CD4-positive, alpha-beta memory T cell (primary cell): ENCODE measurements at regions not wholly inside any gene's neighbourhood (a gene's known extent, or its start where the extent isn't known, plus 50 kb on each side); places are given as distances from the start of the nearest gene placed in this dataset.
"Not testable (repeated sequence)": the region's sequence is repeated elsewhere in the genome, so short reads cannot be mapped to it uniquely, and the experiment has no call there.

Experiments
- CTCF ChIA-PET: fragments of 350-600 bp; sonication (Branson Sonifier 250); formaldehyde crosslinking; loops from one replicate; lab custom pipeline; 2021; ENCODE audit warnings: inconsistent platforms; ENCODE audit not compliant: partially characterized antibody; lab: Charles Lee
- POLR2A ChIA-PET: fragments of 350-600 bp; sonication (Branson Sonifier 250); formaldehyde crosslinking; loops from one replicate; lab custom pipeline; 2021; ENCODE audit not compliant: partially characterized antibody; lab: Charles Lee
- DNase-seq, 5 donors: peaks; one replicate each; pipeline versions ENCODE4 v3.0.0 to v3.0.0-alpha.2; 2020 to 2022; ENCODE audit warnings: mixed read lengths in 1 of 5
- H3K27ac ChIP-seq: one replicate; pipeline ENCODE4 v1.7.0; 2013; ENCODE audit warnings: low read depth, low read length
- H3K27me3 ChIP-seq: 2 replicates; pipeline ENCODE4 v1.7.0; 2013; ENCODE audit warnings: mild to moderate bottlenecking, low read length, moderate library complexity; ENCODE audit not compliant: insufficient read depth
- H3K36me3 ChIP-seq: 2 replicates; pipeline ENCODE4 v1.7.0; 2013; ENCODE audit warnings: mild to moderate bottlenecking, low read length, moderate library complexity; ENCODE audit not compliant: insufficient read depth
- H3K4me1 ChIP-seq: 2 replicates; pipeline ENCODE4 v1.7.0; 2013; ENCODE audit warnings: mild to moderate bottlenecking, low read length, moderate library complexity; ENCODE audit not compliant: insufficient read depth
- H3K4me3 ChIP-seq, 2 donors: one replicate each; pipeline ENCODE4 v1.7.0; 2013; ENCODE audit warnings: low read length in 2 of 2, mild to moderate bottlenecking in 1 of 2
- H3K9me3 ChIP-seq, 2 donors: one replicate each; pipeline ENCODE4 v1.7.0; 2013; ENCODE audit warnings: low read length in 2 of 2, control low read depth in 1 of 2; ENCODE audit not compliant: control insufficient read depth in 1 of 2
- H3K27ac Mint-ChIP-seq, 7 donors: one replicate each; pipeline ENCODE4 v1.8.0; 2020 to 2021; ENCODE audit warnings: mixed read lengths in 7 of 7, mild to moderate bottlenecking in 6 of 7, inconsistent platforms in 3 of 7, moderate library complexity in 3 of 7
- H3K27me3 Mint-ChIP-seq, 2 donors: one replicate each; pipeline ENCODE4 v1.8.0; 2020 to 2021; ENCODE audit warnings: mixed read lengths in 2 of 2
- H3K36me3 Mint-ChIP-seq, 2 donors: one replicate each; pipeline ENCODE4 v1.8.0; 2020 to 2021; ENCODE audit warnings: mixed read lengths in 2 of 2, inconsistent platforms in 1 of 2, mild to moderate bottlenecking in 1 of 2
- H3K4me1 Mint-ChIP-seq, 4 donors: one replicate each; pipeline ENCODE4 v1.8.0; 2020 to 2021; ENCODE audit warnings: mixed read lengths in 4 of 4, mild to moderate bottlenecking in 1 of 4
- H3K4me3 Mint-ChIP-seq, 8 donors: one replicate each; pipeline ENCODE4 v1.8.0; 2020 to 2021; ENCODE audit warnings: mixed read lengths in 8 of 8, mild to moderate bottlenecking in 7 of 8, moderate library complexity in 6 of 8, inconsistent platforms in 3 of 8
- H3K9me3 Mint-ChIP-seq, 8 donors: one replicate each; pipeline ENCODE4 v1.8.0; 2020 to 2021; ENCODE audit warnings: mixed read lengths in 8 of 8, mild to moderate bottlenecking in 5 of 8, inconsistent platforms in 3 of 8, moderate library complexity in 1 of 8
- intact Hi-C: fragments of 100-400 bp; cut with micrococcal nuclease; formaldehyde crosslinking; loops from one replicate; pipeline ENCODE4 v1.15.1; 2023

- Histone ChIP-seq H3K27ac (no peak overlapping the region), H3K4me3 (no peak overlapping the region), H3K4me1 (no peaks in the 10 kb centered on the region), H3K9me3 (no peaks in the 10 kb centered on the region), H3K27me3 (no peaks in the 10 kb centered on the region), H3K36me3 (no peaks in the 10 kb centered on the region)
- ChIA-PET POLR2A (no interaction called here), CTCF (no interaction called here)
- peaks cover 4 to 9% of the 10 kb centered on the region in 2 donors for H3K27me3 Mint-ChIP-seq
- H3K4me1 Mint-ChIP-seq: no peaks in the 10 kb centered on the region
- intact Hi-C loops: no loop called here
- DNase-seq: no peak
- H3K27ac Mint-ChIP-seq: no peak overlapping the region
- no peak overlapping the region for H3K4me3 Mint-ChIP-seq
- no peaks in the 10 kb centered on the region for H3K36me3 Mint-ChIP-seq
- H3K9me3 Mint-ChIP-seq: no peaks in the 10 kb centered on the region
Measured at GRCh38 chr20:4434681-4435080, 185.6 kb upstream of the ADRA1D start.

GRCh38 chr20:4431446-4431845 is 182.4 kb upstream of the ADRA1D start:
- no peak overlapping the region for H3K4me3 Mint-ChIP-seq
- POLR2A ChIA-PET: no interaction called here
- no peaks in the 10 kb centered on the region for H3K4me1 ChIP-seq

GRCh38 chr20:4430826-4431225 is 181.7 kb upstream of the ADRA1D start:
- H3K4me1 Mint-ChIP-seq, H3K36me3 Mint-ChIP-seq, intact Hi-C loops, H3K4me3 ChIP-seq, H3K27ac ChIP-seq, H3K9me3 ChIP-seq, H3K36me3 ChIP-seq, DNase-seq, H3K9me3 Mint-ChIP-seq, POLR2A ChIA-PET, CTCF ChIA-PET, H3K4me3 Mint-ChIP-seq, H3K4me1 ChIP-seq, H3K27ac Mint-ChIP-seq, H3K27me3 ChIP-seq: not testable (repeated sequence)
- H3K27me3 Mint-ChIP-seq: peaks cover 8 to 12% of the 10 kb centered on the region in 2 donors

More at GRCh38 chr20:4431446-4431845, 182.4 kb upstream of the ADRA1D start:
- Mint-ChIP-seq H3K27ac (no peak overlapping the region), H3K9me3 (peaks cover 0 to 3% (median 0%) of the 10 kb centered on the region in 8 donors), H3K36me3 (no peaks in the 10 kb centered on the region), H3K4me1 (no peaks in the 10 kb centered on the region), H3K27me3 (peaks cover 8 to 13% of the 10 kb centered on the region in 2 donors)
- Histone ChIP-seq H3K9me3 (no peaks in the 10 kb centered on the region), H3K4me3 (no peak overlapping the region), H3K27me3 (no peaks in the 10 kb centered on the region), H3K27ac (no peak overlapping the region), H3K36me3 (no peaks in the 10 kb centered on the region)
- no peak for DNase-seq
- intact Hi-C loops: no loop called here
- CTCF ChIA-PET: no interaction called here

GRCh38 chr20:4427940-4428586 is 179.0 kb upstream of the ADRA1D start:
- intact Hi-C loops: no loop called here

GRCh38 chr20:4418141-4418540 is 169.1 kb upstream of the ADRA1D start:
- Histone ChIP-seq H3K9me3 (no peaks in the 10 kb centered on the region), H3K27ac (no peak overlapping the region), H3K27me3 (no peaks in the 10 kb centered on the region), H3K36me3 (no peaks in the 10 kb centered on the region), H3K4me3 (no peak overlapping the region), H3K4me1 (no peaks in the 10 kb centered on the region)
- H3K36me3 Mint-ChIP-seq: no peaks in the 10 kb centered on the region
- H3K4me1 Mint-ChIP-seq: no peaks in the 10 kb centered on the region
- H3K4me3 Mint-ChIP-seq: no peak overlapping the region
- intact Hi-C loops: no loop called here
- H3K27me3 Mint-ChIP-seq: peaks cover 6 to 22% of the 10 kb centered on the region in 2 donors
- peaks cover 0 to 16% (median 4%) of the 10 kb centered on the region in 8 donors for H3K9me3 Mint-ChIP-seq
- no peak overlapping the region for H3K27ac Mint-ChIP-seq
- ChIA-PET POLR2A (no interaction called here), CTCF (no interaction called here)
- DNase-seq: no peak

More at GRCh38 chr20:4427940-4428586, 179.0 kb upstream of the ADRA1D start:
- no peaks in the 10 kb centered on the region for H3K36me3 ChIP-seq
- Mint-ChIP-seq H3K9me3 (peaks cover 0 to 3% (median 0%) of the 10 kb centered on the region in 8 donors), H3K4me3 (no peak overlapping the region), H3K27me3 (peaks cover 17 to 23% of the 10 kb centered on the region in 2 donors), H3K36me3 (no peaks in the 10 kb centered on the region), H3K27ac (no peak overlapping the region), H3K4me1 (no peaks in the 10 kb centered on the region)
- H3K4me1 ChIP-seq: no peaks in the 10 kb centered on the region
- H3K9me3 ChIP-seq: no peaks in the 10 kb centered on the region
- no peaks in the 10 kb centered on the region for H3K27me3 ChIP-seq
- DNase-seq: no peak
- H3K4me3 ChIP-seq: no peak overlapping the region
- ChIA-PET CTCF (no interaction called here), POLR2A (no interaction called here)
- no peak overlapping the region for H3K27ac ChIP-seq

- intact Hi-C loops: no loop called here
- Mint-ChIP-seq H3K9me3 (peaks cover 0 to 13% (median 2%) of the 10 kb centered on the region in 8 donors), H3K27ac (no peak overlapping the region), H3K36me3 (no peaks in the 10 kb centered on the region), H3K4me3 (no peak overlapping the region), H3K27me3 (peaks cover 4 to 12% of the 10 kb centered on the region in 2 donors), H3K4me1 (no peaks in the 10 kb centered on the region)
- ChIA-PET CTCF (no interaction called here), POLR2A (no interaction called here)
- no peaks in the 10 kb centered on the region for H3K4me1 ChIP-seq
- H3K27me3 ChIP-seq: no peaks in the 10 kb centered on the region
- no peaks in the 10 kb centered on the region for H3K36me3 ChIP-seq
- no peak overlapping the region for H3K4me3 ChIP-seq
- no peaks in the 10 kb centered on the region for H3K9me3 ChIP-seq
- no peak for DNase-seq
- H3K27ac ChIP-seq: no peak overlapping the region
Measured at GRCh38 chr20:4415281-4415680, 166.2 kb upstream of the ADRA1D start.

GRCh38 chr20:4413314-4414049 is 164.4 kb upstream of the ADRA1D start:
- ChIA-PET CTCF (no interaction called here), POLR2A (no interaction called here)
- Histone ChIP-seq H3K4me3 (no peak overlapping the region), H3K27me3 (no peaks in the 10 kb centered on the region), H3K9me3 (no peaks in the 10 kb centered on the region), H3K4me1 (no peaks in the 10 kb centered on the region), H3K27ac (no peak overlapping the region), H3K36me3 (no peaks in the 10 kb centered on the region)
- Mint-ChIP-seq H3K9me3 (peaks cover 0 to 4% (median 0%) of the 10 kb centered on the region in 8 donors), H3K27ac (no peak overlapping the region), H3K36me3 (no peaks in the 10 kb centered on the region), H3K4me3 (no peak overlapping the region), H3K4me1 (no peaks in the 10 kb centered on the region), H3K27me3 (peaks cover 4 to 8% of the 10 kb centered on the region in 2 donors)
- intact Hi-C loops: no loop called here
- no peak for DNase-seq
